ENCODE measurements at regions not wholly inside any gene's neighbourhood (a gene's known extent, or its start where the extent isn't known, plus 50 kb on each side); places are given as distances from the start of the nearest gene placed in this dataset.

DNA sequence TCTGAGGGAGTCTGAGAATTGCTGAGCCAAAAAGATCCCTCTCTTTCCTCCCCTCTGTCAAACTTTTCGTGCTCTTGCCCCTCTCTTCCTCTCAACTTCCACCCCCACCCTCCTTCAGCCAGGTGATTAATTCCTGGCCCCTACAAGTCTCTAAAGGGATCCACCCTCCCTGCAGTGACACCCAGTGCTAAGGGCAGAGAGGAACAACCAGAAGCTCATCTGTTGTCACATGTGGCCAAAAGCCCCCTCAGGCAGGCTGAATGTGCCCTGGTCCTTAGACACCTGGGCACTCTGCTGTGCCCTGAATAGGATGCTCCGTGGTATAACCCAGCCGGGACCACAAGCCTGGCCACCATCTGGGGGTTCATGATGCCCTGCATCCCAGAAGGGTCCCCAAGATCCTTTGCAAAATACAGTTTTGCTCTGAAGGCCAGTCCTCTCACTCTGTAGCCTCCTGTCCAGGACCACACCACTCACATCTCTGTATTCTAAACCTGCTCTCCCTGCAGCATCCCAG, 234.4 kb downstream of the BCL11A start:
- no peak for DNase-seq

DNA sequence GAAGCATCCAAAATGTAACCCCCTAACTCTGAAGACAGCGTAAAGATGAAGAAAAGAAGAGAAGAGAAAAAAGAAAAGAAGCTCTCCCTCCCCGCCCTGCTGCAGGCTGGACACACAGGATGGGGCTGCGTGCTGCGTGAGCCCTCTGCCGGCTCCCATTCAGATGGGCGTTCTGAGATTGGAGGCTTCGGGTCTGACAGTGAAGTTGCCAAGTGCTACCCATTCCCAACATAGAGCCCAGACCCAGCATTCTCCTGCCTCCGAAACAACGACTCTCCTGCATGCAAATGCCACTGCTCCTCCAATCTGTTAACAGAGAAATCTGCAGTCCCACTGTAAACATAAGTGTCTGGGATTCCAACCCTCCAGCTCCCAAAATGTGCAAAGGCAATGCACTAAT, 234.9 kb downstream of the BCL11A start:
- DNase-seq: no peak

DNA sequence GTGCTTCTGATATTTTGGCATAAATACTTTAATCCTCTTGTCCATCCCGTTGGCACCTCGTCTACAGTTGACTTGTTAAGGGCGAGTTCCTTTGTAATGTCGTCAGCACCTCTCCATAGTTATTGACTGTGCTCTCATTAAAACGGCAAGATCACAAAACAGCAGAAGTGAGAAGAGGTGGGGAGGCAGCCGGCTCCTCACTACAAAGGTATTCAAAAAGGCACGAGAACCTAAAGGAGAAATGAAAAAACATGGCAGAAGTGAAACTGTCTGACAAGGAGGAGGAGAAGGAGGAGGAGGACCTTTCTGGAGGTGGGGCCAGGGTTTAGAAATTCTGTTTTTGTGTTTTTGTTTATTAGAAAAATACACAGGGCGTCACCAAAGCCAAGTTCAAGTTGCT, 235.6 kb downstream of the BCL11A start:
- DNase-seq: no peak

DNA sequence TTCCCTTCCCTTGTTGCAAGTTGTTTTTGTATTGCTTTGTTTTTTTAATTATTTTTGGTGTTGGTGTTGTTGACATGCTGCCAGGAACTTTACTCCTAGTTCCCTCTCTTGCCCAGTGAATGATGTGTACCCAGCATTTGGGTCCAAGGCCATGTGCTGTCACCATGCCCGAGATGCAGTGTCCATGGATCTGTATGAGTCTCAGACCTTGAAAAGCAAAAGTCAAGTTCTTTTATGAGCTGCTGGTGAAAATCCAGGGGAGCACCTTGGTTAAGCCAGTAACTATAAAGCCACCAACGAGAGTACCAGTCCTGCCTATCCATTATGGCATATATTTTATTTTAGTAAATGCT, 236.4 kb downstream of the BCL11A start:
- no peak for DNase-seq

DNA sequence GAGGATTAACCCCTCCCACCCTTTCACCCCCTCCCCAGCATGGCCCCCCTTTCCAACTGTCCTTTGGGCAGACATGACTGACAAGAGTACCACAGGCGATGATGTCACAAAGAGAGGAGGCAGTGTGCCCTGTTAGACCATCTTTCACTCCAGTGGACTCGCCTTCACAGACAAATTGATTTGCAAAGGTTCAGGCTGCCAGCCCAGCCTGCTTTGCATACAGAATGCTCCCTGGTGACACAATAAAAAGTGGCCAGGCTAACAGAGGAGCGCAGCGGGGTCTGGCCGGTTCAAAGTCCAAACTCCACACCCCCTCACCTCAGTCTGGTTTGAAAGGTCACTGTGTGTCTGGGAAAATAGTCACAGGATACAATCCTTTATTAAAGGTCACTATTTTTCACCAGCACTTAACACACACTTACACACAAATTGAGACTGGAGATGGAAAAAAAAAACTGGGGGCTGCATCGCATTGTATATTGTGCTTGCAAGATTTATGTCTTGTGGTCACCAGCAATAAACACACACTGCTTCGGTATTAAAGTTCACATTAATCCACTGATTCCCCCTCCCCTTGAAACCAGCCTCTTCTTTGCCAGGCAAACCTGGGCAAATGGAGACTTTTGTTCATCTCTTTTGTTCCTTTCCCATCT, 236.9 kb downstream of the BCL11A start:
- no peak for DNase-seq

DNA sequence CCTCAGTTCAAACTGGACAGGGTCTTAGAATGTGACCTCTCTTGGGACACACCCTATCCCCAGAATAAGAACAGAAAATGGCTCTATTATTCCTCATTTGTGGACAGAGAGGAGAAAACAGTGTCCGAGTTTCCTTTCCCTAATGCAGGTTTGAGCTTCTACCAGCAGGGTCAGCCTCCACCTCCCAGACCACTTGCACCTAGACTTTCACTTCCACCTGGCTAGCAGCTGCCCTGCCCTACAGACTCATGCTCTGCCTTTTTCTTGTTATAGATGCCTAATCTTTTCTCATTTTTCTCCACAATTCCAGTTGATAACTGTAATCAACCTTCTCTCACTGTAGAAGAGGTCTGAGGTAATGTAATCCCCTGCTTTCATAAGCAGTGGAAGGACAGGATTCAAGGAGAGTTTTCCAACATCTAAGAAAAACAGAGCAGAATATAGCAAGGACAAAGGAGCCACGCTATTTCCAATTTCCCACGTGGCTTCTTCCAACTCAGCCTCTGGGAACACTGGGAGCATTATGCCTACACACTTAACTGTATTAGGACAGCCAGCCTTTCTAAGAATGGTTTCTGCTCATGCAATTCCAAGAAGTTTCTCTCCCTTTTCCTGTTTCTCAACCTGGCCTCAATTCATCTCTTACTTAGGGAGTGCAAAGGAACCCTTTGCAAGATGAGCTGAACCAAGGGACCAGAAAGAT, 239.8 kb downstream of the BCL11A start:
- DNase-seq: no peak

DNA sequence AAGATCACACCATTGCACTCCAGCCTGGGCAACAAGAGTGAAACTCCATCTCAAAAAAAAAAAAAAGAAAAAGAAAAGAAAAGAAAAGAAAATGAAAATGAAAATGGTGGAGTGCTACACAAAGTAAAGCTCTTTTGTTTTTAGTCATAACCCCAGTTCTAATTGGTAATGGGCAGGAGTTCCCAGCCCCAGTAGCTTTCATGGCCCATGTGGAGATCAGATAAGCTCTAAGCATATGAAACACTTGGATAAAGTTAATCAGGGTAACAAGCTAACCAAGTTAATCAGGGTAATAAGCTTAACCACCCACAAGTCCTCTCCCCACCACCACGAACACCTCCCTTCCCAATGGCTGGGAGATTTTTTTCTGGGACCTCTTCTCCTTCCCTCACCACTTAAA, 240.8 kb downstream of the BCL11A start:
- no peak for DNase-seq

DNA sequence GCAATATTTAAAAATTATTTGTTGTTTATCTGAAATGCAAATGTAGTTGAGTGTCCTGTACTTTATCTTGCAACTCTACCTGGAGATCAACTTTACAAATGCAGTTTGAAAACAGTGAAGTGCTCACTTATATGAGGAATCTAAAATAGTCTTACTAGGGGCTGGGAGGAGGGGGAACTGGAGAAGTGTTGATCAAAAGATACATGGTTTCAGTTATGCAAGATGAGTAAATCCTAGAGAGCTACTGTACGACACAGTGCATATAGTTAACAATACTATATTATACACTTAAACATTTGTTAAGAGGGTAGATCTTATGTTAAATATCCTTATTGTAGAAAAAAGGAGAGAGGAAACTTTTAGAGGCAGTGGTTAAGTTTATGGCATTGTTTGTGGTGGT, 241.9 kb downstream of the BCL11A start:
- no peak for DNase-seq

DNA sequence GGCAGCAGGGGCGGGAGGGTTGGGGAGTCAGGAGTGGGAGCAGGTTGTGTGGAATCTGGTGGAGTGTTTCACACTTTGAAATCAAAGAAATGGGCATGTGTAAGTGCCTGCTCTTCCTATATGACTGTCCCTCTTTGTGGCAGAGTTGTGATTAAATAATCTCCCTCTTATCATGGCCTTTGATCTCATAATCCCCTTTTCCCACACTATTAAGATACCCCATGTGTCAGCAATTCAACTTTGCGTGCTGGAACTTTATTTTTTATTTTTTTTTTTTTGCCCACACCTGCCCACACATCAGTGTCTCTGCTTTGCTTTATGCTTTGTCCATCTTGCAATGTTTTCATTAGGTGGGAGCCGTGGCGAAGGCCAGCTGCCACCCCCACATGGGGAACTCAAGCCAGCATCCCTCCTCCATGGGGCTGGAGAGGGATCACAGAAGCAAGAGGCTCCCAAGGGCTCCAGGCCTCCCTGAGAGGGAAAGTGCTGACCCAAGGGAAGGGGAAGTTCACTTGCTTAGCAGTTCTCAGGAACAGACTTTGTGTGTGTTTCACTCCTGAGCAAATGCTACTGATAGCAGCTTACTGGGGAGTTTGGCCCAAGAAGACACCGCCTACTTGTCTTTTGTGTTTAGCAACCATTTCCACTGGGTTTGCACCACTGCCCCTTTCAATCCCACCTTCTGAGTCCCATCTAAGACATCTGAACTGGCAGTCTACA, 243.4 kb downstream of the BCL11A start:
- DNase-seq: no peak

DNA sequence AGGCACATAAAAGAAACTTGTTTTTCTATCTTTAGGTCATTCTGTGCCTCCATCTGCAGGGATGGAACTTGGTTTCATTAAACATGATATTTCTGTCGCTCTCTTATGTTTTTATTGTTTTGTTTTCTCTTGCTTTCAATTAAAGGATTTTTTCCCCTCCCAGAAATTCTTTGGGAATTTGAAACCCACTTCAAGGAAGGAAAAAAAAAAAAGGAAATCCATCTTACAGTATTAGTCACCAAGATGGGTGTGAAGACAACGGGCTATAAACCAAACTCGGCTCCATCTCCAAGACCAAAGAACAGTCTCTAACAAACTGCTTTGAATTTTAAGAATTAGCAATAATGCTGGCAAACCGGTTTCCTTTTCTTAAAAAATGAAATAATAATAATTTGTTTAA, 244.1 kb downstream of the BCL11A start:
- DNase-seq: no peak

DNA sequence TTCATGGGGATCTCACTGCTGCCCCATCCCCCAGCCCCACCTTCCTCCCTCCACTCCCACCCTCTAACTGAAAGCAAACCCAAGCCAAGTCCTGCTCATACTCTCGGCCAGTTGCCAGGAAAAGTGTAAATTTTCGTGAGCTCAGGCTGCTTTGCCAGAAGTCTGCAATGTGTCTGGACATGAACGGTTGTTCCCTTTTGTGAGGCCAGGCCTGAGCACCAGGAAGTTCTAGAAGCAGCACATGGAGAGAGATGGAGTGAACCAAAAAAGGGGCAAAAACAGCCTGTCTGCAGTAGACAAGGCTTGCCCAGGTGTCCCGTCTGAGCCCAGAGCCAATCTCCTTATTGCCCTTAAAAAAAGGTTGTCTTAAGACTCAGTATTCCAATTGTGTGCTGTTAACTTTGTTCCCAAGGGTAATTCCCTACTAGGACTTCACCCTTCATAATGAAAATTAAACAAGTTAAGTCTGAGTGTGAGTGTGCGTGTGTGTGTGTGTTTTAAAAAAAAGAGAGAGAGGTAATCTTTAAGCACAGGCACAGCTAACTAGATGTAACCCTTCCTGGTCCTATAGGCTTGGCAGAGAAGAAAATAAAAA, 247.1 kb downstream of the BCL11A start:
- DNase-seq: no peak

DNA sequence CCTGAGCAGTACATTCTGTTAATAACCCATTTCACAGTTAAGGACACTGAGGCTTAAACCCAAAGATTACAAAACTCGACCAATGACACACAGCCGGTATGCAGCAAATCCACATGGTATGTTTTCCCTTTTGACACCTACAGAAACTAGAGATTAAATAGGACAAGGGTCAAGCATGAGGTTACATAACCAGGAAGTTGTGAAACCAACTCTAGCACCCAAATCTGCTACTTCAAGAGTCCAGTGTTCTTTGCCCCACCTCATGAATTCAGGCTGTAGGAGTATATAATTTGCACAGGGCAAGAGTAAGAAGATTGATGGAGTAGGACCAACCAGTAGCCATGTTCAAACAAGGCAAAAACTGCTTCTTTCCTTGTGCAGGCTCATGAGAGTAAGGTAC, 249.8 kb downstream of the BCL11A start:
- DNase-seq: no peak

DNA sequence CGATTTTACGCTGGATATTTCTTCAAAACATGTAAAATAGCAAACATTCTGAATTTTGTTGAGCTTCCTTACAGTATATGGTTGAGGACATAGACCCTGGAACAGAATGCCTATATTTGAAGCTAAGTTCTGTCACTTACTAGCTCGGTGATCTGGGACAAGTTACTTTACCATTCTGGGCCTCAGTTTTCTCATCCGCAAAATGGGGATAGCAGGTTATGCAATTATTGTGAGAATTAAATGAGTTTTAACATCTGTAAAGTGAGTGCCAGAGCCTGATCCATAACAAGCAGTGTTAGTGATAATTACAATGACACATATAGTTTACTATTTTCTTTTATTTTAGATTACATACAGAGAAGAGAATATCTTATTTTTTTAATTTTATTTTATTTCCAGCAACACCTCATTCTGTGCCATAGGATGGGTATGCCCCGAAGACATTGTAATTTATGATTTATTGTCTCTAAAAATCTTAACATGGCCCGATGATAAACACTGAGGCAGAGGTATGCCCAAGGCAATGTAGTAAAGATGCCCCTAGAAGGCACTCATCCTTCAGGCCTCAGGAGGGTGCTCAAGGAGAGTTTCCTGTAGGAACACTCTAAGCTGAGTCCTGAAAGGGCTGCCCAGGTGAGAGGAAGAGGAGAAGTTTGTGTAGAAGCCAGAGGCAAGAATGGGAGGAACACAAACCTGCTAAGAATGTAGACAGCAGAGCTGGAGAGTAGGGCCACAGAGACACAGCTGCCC, 250.9 kb downstream of the BCL11A start:
- no peak for DNase-seq

DNA sequence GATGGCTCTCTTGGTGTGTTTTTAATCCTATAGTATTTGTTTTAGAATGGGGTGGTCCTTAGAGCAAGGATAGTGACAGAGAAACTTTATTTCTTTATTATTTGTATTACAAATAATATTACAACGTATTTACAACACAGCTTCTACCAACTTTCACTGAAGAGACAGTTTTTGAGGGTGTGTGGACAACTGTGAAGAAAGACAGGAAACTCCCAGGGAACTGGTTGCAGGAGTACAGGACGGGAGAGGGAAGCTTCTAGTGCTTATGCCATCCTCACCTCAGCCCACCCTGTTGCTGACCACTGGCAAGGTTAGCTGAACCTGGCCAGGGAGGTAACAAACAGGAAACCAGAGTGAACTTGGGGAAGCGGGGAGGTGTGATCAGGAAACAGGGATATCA, 251.7 kb downstream of the BCL11A start:
- no peak for DNase-seq

DNA sequence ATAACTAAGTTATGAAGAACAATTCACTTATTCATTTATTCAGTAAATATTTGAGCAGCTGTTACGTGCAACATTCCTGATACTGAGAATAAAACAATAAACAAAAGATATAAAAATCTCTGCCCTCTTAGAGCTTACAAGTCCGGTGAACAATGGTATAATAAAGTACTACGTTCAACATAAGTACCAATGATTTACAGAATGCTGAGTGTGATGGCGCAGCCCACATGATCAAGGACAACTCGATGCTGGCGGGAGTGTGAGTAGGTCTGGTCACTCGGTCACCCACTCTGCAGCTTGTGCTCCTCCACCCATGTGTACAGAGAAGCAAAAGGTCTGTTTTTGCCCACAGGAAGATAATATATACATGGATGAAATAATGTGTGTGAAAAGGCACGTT, 254.3 kb downstream of the BCL11A start:
- DNase-seq: no peak

DNA sequence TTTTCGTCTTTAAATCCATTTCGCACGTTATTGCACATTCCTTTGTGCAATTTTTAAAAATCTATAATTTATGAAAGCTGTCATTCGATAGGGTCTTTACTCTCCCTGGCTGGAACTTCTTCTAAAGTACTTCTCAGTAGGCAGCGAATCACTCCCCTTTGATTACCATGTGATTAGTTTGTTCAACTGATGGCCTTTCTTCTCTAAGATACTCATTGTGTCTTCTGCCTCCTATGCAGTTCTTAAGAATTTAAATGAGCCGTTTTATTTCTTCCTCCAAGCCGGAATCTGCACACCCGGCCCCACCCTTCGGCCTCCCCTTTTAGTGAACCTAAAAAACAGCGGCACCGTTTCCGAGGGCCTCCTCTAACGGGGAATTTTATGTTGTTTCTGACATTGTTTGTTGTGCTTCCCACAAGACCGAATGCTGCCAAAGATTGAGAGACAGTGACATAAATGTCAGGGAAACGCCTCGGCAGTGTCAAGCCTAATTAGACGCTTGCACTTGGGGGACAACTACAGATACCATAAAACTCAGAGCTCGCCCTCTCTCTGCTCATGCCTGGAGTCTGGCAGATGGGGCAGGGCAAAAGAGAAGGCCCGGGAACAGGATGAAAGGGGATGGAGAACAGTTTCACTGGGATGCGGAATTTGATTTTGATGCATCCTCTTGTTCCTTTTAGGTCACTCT, 255.3 kb downstream of the BCL11A start:
- DNase-seq: no peak

DNA sequence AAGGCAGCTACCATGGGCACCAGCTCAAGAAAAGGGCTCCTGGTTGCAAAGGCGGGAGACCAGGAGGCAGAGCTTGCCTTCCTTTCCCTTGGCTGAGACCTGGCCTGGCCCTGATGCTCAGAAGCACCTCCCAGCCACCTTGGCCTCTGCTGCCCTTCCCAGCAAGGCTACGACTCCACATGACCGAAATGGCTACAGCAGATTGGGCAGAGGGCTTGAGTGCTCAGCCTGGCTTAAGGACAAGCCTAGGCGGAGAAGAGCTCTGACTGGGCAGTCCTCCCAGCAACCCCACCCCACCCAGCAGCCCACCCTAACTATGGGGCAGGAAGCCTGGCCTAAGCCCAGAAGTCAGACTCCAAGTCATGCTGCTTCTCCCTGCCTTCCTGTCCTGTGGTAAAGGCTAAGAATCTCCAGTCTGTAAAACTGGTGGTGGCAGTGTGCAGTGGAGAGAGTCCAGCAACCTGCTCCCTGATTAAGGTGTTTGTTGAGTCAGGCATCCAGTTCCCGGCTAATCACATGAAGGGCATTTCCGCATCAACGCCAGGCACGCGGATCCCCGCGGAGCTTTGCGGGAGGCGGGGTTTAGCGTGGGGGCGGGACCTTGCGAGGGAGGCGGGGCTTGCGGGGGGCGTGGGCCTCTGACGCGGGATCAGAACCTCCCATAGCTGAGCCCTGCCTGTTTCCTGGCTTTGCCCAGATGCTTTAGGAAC, 256.0 kb downstream of the BCL11A start:
- no peak for DNase-seq

DNA sequence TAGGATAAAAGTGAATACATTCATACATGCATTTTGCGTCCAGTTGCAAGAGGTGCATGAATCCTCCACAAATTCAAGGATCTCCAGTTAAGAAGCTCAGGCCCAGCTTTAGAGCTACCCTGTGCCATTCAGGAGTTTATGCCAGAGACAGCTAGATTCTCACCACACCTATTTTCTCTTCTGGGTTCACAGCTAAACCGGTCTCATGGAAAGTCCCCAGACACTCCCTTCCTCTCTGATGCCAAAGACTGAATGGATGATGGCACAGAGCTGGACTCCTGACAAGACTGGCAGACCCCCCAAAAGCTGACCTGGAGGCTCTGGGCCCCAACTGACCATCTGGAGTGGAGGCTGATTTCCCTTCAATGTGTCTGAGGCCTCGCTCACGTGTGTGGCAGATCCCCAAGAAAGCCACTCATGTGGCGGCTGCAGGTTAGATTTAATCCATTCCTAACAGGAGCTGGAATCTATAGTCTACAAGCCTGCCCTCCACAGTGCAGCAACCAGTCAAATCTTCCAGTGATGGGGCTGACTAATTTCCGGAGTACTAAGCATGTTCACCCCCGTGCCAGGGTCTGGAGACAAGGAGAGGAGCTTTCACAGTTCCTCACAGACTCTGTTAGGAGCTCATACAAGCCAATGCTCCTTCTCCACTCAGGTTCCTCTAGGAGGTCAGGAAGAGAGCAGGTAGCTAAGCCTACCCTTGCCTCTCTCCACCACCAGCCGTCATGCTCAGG, 257.1 kb downstream of the BCL11A start:
- no peak for DNase-seq

DNA sequence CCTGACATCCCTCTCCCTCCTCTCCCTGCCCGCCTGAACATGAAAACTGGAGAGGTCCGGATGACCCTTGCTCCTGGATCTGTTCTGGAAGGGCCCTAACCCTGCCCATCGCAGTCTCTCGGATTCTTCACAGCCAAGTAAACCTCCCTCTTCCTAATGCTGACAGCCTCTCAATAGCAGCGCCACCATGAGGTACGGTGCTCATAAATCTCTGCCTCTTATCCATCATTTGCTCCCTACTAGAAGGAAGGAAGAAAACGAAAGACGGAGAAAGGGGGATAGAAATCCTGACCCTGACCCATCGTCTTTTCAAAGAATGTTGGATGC, 257.9 kb downstream of the BCL11A start:
- no peak for DNase-seq

DNA sequence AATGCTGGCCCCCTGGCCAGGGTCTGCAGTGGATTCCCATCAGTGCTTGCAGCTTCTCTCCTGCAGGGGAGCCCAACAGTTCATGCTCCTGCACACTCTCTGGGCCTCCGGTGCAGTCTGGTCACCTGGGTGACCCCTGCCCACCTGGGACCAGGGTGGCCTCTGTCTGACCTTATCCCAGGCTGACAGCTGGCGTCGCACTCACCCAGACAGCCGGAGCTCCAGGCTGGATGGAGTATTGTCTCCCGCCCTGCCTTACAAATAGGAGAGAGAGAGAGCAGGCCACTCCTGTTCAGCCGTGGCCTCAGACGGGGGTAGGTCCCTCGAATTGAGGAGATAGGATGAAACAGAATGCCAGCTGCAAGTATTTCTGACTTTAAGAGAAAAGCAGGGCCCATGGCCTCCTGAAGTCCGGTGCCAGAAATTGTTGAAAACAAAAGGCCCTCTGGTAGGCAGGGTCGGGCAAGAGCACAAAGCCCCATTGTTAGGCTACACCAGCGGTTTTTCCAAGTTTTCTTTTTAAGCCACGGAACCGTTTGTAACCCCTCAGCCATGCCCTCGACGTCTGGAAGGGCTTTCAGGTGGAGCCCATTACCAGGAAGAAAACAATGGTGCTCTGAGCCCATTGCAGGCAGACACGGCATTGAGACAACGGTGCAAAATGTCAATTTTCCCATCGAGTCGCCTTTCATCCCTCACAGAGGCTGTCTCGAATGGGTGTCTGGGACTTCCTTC, 258.4 kb downstream of the BCL11A start:
- no peak for DNase-seq
